Neutrophil (primary cell): ENCODE measurements at regions not wholly inside any gene's neighbourhood (a gene's known extent, or its start where the extent isn't known, plus 50 kb on each side); places are given as distances from the start of the nearest gene placed in this dataset.

Source experiments
- H3K27ac ChIP-seq: fragments of 200-600 bp; sonication (generic); 2 replicates; pipeline ENCODE4 v1.5.1; 2016; ENCODE audit warnings: mild to moderate bottlenecking, moderate library complexity
- H3K27me3 ChIP-seq: fragments of 200-600 bp; sonication (generic); 2 replicates; pipeline ENCODE4 v1.6.0; 2016; ENCODE audit warnings: mild to moderate bottlenecking
- H3K36me3 ChIP-seq: fragments of 200-600 bp; sonication (generic); 2 replicates; pipeline ENCODE4 v1.5.1; 2017
- H3K4me1 ChIP-seq, 2 experiments: fragments of 200-600 bp in 1 of 2; sonication (generic) in 1 of 2; 1 replicate in 1 of 2; 2 replicates in 1 of 2; pipeline versions ENCODE4 v1.5.1 to v1.6.1; 2013 to 2016; ENCODE audit warnings: low read depth in 1 of 2, low read length in 1 of 2, mild to moderate bottlenecking in 1 of 2, moderate library complexity in 1 of 2; ENCODE audit not compliant: control insufficient read depth in 1 of 2, insufficient read depth in 1 of 2
- H3K4me3 ChIP-seq, 2 experiments: fragments of 200-600 bp in 1 of 2; sonication (generic) in 1 of 2; 1 replicate in 1 of 2; 2 replicates in 1 of 2; pipeline ENCODE4 v1.5.1; 2013 to 2016; ENCODE audit warnings: low read depth in 1 of 2, low read length in 1 of 2, mild to moderate bottlenecking in 1 of 2, moderate library complexity in 1 of 2
- H3K9me3 ChIP-seq: fragments of 200-600 bp; sonication (generic); 2 replicates; pipeline ENCODE4 v1.5.1; 2016
- TF ChIP-seq, protein P1 (sequence below): fragments of 200-600 bp; sonication (generic); IDR thresholded peaks from 2 replicates; pipeline ENCODE4 v1.5.1; 2016; ENCODE audit warnings: antibody characterized with exemption

DNA sequence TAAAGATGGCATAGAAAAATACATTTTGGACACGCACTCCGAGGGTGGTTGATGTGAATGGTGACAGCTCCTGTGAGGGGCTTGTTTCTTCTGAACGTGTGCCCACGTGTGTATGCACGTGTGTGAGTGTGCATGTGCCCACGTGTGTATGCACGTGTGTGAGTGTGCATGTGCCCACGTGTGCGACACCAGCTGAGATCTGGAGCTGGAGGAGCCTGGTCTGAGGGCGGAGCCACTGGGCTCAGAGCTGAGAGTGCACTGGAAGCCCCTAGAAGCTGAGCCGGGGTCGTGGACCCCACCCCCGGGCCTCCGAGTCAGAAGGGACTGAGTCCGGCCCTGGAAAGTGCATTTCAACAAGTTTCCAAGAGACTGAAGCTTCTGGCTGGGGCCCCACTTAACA is 282.5 kb upstream of the IRX4 start:
- Histone ChIP-seq H3K27me3 (no peaks in the 10 kb centered on the region), H3K36me3 (no peaks in the 10 kb centered on the region), H3K4me3 (no peak overlapping the region), H3K9me3 (no peaks in the 10 kb centered on the region), H3K27ac (no peak overlapping the region), H3K4me1 (no peaks in the 10 kb centered on the region)
- TF ChIP-seq, protein P1, sequence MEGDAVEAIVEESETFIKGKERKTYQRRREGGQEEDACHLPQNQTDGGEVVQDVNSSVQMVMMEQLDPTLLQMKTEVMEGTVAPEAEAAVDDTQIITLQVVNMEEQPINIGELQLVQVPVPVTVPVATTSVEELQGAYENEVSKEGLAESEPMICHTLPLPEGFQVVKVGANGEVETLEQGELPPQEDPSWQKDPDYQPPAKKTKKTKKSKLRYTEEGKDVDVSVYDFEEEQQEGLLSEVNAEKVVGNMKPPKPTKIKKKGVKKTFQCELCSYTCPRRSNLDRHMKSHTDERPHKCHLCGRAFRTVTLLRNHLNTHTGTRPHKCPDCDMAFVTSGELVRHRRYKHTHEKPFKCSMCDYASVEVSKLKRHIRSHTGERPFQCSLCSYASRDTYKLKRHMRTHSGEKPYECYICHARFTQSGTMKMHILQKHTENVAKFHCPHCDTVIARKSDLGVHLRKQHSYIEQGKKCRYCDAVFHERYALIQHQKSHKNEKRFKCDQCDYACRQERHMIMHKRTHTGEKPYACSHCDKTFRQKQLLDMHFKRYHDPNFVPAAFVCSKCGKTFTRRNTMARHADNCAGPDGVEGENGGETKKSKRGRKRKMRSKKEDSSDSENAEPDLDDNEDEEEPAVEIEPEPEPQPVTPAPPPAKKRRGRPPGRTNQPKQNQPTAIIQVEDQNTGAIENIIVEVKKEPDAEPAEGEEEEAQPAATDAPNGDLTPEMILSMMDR: no peak

DNA sequence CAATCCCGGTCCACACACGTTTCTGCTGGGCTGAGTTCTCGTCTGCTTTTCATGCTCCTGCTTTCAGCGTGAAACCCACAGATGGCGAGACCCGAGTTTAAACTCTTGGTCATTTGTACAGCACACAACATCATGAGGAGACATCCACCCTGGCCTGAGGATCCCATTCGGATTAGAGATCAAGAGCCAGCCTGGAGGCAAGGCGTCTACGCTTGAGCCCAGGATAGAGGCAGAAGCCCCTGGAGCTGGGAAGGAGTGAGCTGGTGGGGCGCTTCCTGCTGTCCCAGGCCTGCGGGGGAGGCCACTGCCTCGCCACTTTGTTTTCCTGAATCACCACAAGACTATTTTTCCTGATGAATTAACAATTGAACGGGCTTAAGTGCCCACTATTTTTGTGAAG is 281.9 kb upstream of the IRX4 start:
- no peaks in the 10 kb centered on the region for H3K36me3 ChIP-seq
- no peaks in the 10 kb centered on the region for H3K27me3 ChIP-seq
- no peak overlapping the region for H3K4me3 ChIP-seq
- H3K27ac ChIP-seq: no peak overlapping the region
- H3K4me1 ChIP-seq: no peaks in the 10 kb centered on the region
- TF ChIP-seq, protein P1: no peak
- no peaks in the 10 kb centered on the region for H3K9me3 ChIP-seq

DNA sequence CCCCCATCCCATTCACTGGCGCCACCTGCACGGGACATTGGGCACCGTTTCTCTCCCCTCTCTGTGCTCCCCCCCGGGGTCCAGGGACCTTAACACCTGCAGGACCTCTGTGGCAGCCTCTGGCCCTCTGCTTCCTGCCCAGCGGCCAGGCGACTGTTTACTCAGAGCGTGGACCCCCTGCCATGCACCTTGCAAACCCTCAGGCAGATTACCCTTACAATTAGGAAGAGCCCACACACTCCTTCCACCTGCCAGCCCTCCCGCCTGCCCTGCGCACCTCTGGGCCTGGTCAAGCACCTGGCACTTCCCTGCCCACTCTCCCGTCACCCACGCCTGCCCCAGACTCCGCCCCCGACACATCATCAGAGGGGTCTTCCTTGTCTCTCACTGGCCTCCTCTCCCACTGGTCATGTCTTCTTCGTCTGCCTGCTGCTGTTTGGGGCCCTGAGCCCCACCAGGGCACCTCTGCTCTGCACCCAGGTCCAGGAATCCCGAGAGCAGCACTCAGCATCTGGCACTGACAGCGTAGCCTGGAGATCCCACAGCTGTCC is 281.3 kb upstream of the IRX4 start:
- no peaks in the 10 kb centered on the region for H3K4me1 ChIP-seq
- TF ChIP-seq, protein P1: no peak
- H3K9me3 ChIP-seq: no peaks in the 10 kb centered on the region
- H3K4me3 ChIP-seq: no peak overlapping the region
- H3K27me3 ChIP-seq: no peaks in the 10 kb centered on the region
- no peak overlapping the region for H3K27ac ChIP-seq
- no peaks in the 10 kb centered on the region for H3K36me3 ChIP-seq

DNA sequence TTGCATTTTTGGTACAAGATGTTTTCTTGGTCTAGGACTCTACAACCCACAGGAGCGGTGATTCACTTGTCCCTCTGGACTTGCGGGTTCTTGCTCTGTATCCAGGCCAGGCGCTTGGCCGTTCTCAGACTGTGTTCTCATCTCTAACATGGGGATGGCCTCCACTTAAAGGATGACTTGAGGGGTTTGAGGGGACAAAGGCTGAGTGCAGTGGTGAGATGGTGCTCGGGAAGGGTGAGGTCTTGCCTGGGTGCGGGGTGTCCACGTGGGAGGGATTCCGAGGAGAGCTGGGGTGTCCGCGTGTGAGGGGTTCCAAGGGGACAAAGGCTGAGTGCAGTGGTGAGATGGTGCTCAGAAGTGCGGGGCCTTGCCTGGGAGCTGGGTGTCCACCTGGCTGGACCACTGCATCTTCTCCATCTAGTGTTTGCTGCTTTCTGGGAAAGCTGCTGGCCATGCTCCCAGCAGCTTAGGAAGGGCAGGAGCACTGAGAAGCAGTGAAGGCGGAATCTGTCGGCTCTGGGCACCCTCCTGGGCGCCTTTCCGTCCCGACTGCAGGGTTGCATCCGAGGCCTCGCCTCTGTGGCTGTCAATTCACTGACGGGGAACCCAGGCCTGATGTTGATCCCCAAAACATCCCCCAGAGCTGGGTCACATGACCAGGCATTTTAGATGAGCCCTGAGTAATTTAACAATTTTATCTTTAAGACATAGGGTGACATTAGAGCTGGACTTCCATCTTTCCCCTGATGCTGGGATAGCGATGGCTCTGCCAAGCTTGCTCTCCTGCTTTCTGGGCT is 280.5 kb upstream of the IRX4 start:
- TF ChIP-seq, protein P1: no peak
- no peaks in the 10 kb centered on the region for H3K9me3 ChIP-seq
- no peak overlapping the region for H3K27ac ChIP-seq
- H3K4me1 ChIP-seq: no peaks in the 10 kb centered on the region
- H3K27me3 ChIP-seq: no peaks in the 10 kb centered on the region
- no peak overlapping the region for H3K4me3 ChIP-seq
- H3K36me3 ChIP-seq: no peaks in the 10 kb centered on the region

DNA sequence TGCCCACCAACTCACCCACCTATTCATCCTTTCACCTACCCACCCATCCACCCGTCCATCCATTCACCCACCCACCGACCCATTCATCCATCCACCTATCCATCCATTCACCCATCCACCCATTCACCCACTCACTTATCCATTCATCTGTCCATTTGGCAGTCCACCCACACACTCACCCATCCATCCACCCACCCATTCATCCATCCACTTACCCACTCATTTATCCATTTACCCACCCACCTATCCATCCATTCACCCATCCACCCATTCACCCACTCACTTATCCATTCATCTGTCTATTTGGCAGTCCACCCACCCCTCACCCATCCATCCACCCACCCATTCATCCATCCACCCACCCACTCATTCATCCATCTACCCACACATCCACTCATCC is 278.1 kb upstream of the IRX4 start:
- Histone ChIP-seq H3K4me1 (no peaks in the 10 kb centered on the region), H3K27ac (no peak overlapping the region), H3K27me3 (no peaks in the 10 kb centered on the region), H3K36me3 (no peaks in the 10 kb centered on the region), H3K9me3 (no peaks in the 10 kb centered on the region), H3K4me3 (no peak overlapping the region)
- TF ChIP-seq, protein P1: no peak
